Esophagus squamous epithelium (tissue), 5 donors: ENCODE measurements at regions not wholly inside any gene's neighbourhood (a gene's known extent, or its start where the extent isn't known, plus 50 kb on each side); places are given as distances from the start of the nearest gene placed in this dataset.

ENCODE experiments used
- DNase-seq: peaks from one replicate; lab custom pipeline; 2025; lab: John Stamatoyannopoulos, UW
- H3K27ac ChIP-seq, 4 donors: fragments of 200-600 bp; sonication (generic); one replicate each; pipeline ENCODE4 v1.5.1; 2016 to 2019; ENCODE audit warnings: mild to moderate bottlenecking in 1 of 4
- H3K27me3 ChIP-seq, 4 donors: fragments of 200-600 bp; sonication (generic); 1 replicate in 3 of 4; 2 replicates in 1 of 4; pipeline versions ENCODE4 v1.5.1 to v1.6.0; 2017 to 2021; ENCODE audit warnings: antibody characterized with exemption in 1 of 4
- H3K36me3 ChIP-seq, 3 donors: fragments of 200-600 bp; sonication (generic); one replicate each; pipeline ENCODE4 v1.5.1; 2016 to 2019
- H3K4me1 ChIP-seq, 3 donors: fragments of 200-600 bp; sonication (generic); one replicate each; pipeline ENCODE4 v1.5.1; 2017 to 2019
- H3K4me3 ChIP-seq, 4 donors: fragments of 200-600 bp; sonication (generic); 1 replicate in 3 of 4; 2 replicates in 1 of 4; pipeline ENCODE4 v1.5.1; 2016 to 2019; ENCODE audit warnings: mild to moderate bottlenecking in 2 of 4, moderate library complexity in 1 of 4
- H3K9me3 ChIP-seq, 3 donors: fragments of 200-600 bp; sonication (generic); one replicate each; pipeline ENCODE4 v1.5.1; 2016 to 2019
- POLR2A ChIP-seq, 4 donors: fragments of 450-650 bp; IDR thresholded peaks; one replicate each; pipeline ENCODE4 v1.6.1; 2017; ENCODE audit warnings: antibody characterized with exemption in 4 of 4, mild to moderate bottlenecking in 4 of 4, moderate library complexity in 3 of 4
- WGBS, 2 donors: methylation state at CpG; one replicate each; pipeline ENCODE4 v1.1.5; 2018; 5-methylcytosine and 5-hydroxymethylcytosine counted together
- intact Hi-C: fragments of 100-400 bp; cut with DNase I; formaldehyde crosslinking; loops from one replicate; pipeline ENCODE4 v1.15.0; 2022
- TF ChIP-seq, protein P1 (sequence below), 6 experiments: fragments of 450-650 bp in 4 of 6; fragments of 200-600 bp in 2 of 6; sonication (generic) in 2 of 6; IDR thresholded peaks; one replicate each; pipeline ENCODE4 v1.5.1; 2016 to 2019; ENCODE audit warnings: antibody characterized with exemption in 6 of 6, mild to moderate bottlenecking in 4 of 6, moderate library complexity in 4 of 6
- donor health status: DM: yes; HTN: yes; CAD: no.

- WGBS, 2 donors = 78 to 88% methylated on average over 4 to 7 of the region's 7 CpGs
- Histone ChIP-seq H3K4me3 (no peak overlapping the region), H3K4me1 (no peaks in the 10 kb centered on the region), H3K27me3 (no peaks in the 10 kb centered on the region), H3K36me3 (no peaks in the 10 kb centered on the region), H3K27ac (no peak overlapping the region), H3K9me3 (no peaks in the 10 kb centered on the region)
- intact Hi-C loops = no loop called here
- DNase-seq = no peak
- TF ChIP-seq, protein P1, sequence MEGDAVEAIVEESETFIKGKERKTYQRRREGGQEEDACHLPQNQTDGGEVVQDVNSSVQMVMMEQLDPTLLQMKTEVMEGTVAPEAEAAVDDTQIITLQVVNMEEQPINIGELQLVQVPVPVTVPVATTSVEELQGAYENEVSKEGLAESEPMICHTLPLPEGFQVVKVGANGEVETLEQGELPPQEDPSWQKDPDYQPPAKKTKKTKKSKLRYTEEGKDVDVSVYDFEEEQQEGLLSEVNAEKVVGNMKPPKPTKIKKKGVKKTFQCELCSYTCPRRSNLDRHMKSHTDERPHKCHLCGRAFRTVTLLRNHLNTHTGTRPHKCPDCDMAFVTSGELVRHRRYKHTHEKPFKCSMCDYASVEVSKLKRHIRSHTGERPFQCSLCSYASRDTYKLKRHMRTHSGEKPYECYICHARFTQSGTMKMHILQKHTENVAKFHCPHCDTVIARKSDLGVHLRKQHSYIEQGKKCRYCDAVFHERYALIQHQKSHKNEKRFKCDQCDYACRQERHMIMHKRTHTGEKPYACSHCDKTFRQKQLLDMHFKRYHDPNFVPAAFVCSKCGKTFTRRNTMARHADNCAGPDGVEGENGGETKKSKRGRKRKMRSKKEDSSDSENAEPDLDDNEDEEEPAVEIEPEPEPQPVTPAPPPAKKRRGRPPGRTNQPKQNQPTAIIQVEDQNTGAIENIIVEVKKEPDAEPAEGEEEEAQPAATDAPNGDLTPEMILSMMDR (IDR thresholded peaks at IDR 0.05) = no peak
- no peak for TF ChIP-seq POLR2A (IDR thresholded peaks at IDR 0.05)
These were observed 127.9 kb downstream of the URB2 start for GRCh38 chr1:229753764-229754551.

GRCh38 chr1:229756666-229757065 is 130.6 kb downstream of the URB2 start:
- Histone ChIP-seq H3K9me3 (no peaks in the 10 kb centered on the region), H3K27me3 (no peaks in the 10 kb centered on the region), H3K4me3 (no peak overlapping the region), H3K4me1 (no peaks in the 10 kb centered on the region), H3K27ac (no peak overlapping the region), H3K36me3 (no peaks in the 10 kb centered on the region)
- TF ChIP-seq, protein P1 (IDR thresholded peaks at IDR 0.05) = no peak
- no peak for TF ChIP-seq POLR2A (IDR thresholded peaks at IDR 0.05)
- intact Hi-C loops = no loop called here
- 44 to 82% methylated on average over 2 to 4 of the region's 4 CpGs for WGBS, 2 donors
- no peak for DNase-seq

DNA sequence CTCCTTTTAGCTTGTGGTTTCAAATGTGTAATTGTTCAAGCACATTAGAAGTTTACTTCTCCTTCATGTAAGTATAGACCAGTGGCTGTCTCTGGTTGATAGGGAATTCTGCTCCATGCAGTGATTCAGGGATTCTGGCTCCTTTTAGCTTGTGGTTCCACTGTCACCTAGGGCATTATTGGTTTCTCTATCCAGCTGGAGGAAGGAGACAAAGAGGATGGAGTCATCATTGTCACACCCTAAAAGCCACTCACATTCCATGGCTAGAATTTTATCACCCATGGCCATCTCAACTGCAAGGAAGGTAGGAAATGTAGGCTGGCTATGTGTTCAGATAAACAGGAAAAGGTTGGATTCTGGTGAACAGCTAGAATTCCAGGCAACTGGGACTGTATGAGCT is 131.2 kb downstream of the URB2 start:
- Histone ChIP-seq H3K9me3 (no peaks in the 10 kb centered on the region), H3K4me3 (no peak overlapping the region), H3K4me1 (no peaks in the 10 kb centered on the region), H3K27ac (no peak overlapping the region), H3K36me3 (no peaks in the 10 kb centered on the region), H3K27me3 (no peaks in the 10 kb centered on the region)
- no peak for DNase-seq
- TF ChIP-seq POLR2A (IDR thresholded peaks at IDR 0.05) = no peak
- TF ChIP-seq, protein P1 (IDR thresholded peaks at IDR 0.05) = no peak
- intact Hi-C loops = no loop called here

DNA sequence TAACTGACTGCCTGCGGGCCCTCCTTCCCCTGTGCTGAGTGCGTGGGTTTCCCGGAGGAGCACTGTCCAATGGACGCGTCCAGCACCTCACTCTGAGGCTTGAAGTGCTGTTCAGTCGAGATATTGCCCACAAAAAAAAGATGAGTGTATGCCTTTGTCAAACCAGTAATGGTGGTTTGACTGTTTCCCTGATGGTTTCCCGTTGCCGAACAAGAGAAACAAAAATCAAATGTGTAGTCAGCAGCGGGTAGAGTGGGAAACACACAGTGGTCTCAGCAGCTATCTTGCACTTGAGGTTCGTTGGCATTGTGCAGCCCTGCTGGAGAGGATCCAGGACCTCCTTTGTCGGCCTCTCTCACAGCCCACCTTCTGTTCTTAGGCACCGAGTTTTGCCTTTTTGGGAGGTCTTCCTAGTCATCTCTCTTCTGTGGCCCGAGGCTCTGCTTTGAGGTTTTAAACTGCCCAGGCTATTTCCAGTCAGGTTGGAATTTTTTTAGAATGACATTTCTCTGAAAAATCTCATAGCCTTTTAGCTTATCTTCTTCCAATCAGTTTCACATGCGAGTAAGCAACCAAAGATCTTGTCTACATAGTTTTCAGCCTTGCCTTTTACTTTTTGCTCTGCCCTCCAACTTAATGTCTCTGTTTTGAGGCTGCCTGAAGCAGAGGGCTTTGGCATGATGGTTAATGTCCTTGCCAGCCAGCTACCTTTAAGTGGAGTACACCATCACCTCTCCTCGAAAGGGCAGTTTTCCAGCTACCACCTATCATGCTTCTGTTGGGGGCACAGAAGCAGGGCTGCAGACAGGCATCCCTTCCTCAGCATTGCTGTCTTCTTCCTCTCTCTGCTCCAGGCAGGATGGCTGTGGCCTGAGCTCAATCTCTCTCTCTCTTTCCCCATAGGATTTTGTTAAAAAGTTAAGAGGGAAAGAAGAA is 132.3 kb downstream of the URB2 start:
- intact Hi-C loops = no loop called here
- no peaks in the 10 kb centered on the region for H3K9me3 ChIP-seq
- WGBS, 2 donors = 82 to 85% methylated on average over 9 to 15 of the region's 15 CpGs
- no peak for DNase-seq
- no peak overlapping the region for H3K4me3 ChIP-seq
- no peak overlapping the region for H3K27ac ChIP-seq
- H3K27me3 ChIP-seq = no peaks in the 10 kb centered on the region
- H3K4me1 ChIP-seq = no peaks in the 10 kb centered on the region
- no peaks in the 10 kb centered on the region for H3K36me3 ChIP-seq
- no peak for TF ChIP-seq POLR2A (IDR thresholded peaks at IDR 0.05)
- TF ChIP-seq, protein P1 (IDR thresholded peaks at IDR 0.05) = no peak

- Histone ChIP-seq H3K9me3 (no peaks in the 10 kb centered on the region), H3K27ac (no peak overlapping the region), H3K4me3 (no peak overlapping the region), H3K27me3 (no peaks in the 10 kb centered on the region), H3K36me3 (no peaks in the 10 kb centered on the region), H3K4me1 (no peaks in the 10 kb centered on the region)
- 79 to 80% methylated on average over 4 to 5 of the region's 5 CpGs for WGBS, 2 donors
- no peak for DNase-seq
- TF ChIP-seq, protein P1 (IDR thresholded peaks at IDR 0.05) = no peak
- no peak for TF ChIP-seq POLR2A (IDR thresholded peaks at IDR 0.05)
- intact Hi-C loops = no loop called here
These were observed 133.0 kb downstream of the URB2 start for GRCh38 chr1:229759037-229759435.
